K562 (cell line): ENCODE measurements at regions not wholly inside any gene's neighbourhood (a gene's known extent, or its start where the extent isn't known, plus 50 kb on each side); places are given as distances from the start of the nearest gene placed in this dataset.

Experiments
- EZH2 ChIP-seq: IDR thresholded peaks from 2 replicates; pipeline ENCODE4 v1.6.1; 2012; ENCODE audit warnings: low read depth, mild to moderate bottlenecking, inconsistent platforms, low read length, borderline replicate concordance
- FOXK2 ChIP-seq, 2 experiments: fragments of 450-650 bp; IDR thresholded peaks in 1 of 2; conservative IDR thresholded peaks in 1 of 2; 2 replicates each; pipeline ENCODE4 v1.6.1; 2016; ENCODE audit warnings: low read depth in 2 of 2, mild to moderate bottlenecking in 1 of 2
- SIN3A ChIP-seq, 2 experiments: fragments of 150-350 bp in 1 of 2; IDR thresholded peaks; 2 replicates each; pipeline ENCODE4 v1.6.1; 2011 to 2016; ENCODE audit warnings: borderline replicate concordance in 2 of 2, low read depth in 2 of 2, low read length in 2 of 2, mild to moderate bottlenecking in 2 of 2, moderate library complexity in 2 of 2; ENCODE audit not compliant: control insufficient read depth in 1 of 2
- SMC3 ChIP-seq: conservative IDR thresholded peaks from 2 replicates; pipeline ENCODE4 v1.6.1; 2011; ENCODE audit warnings: low read depth, low read length, improper control_type of control experiment; ENCODE audit not compliant: insufficient read depth
- SPI1 ChIP-seq: IDR thresholded peaks from 2 replicates; pipeline ENCODE4 v1.6.1; 2011; ENCODE audit warnings: low read depth, low read length, control low read depth, borderline replicate concordance

DNA sequence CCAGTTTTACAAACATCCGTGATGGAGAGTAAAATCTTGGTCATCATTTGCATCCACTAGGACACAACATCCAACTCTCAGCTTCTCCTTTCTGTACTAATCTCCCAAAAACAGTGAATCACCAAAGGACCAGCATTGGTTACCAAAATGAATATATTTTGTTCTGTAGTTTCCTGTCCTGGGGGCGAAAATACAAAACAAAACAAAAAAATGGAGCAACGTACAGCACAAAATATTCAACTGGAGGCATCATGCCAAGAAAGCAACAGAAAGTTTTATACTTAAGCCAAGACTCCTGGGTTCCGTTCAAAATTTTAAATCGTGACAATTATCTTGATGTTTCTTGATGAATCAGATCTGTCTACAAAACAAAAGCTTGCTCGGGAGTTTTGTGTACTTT lies 126.6 kb upstream of the CCDC28A start:
- TF ChIP-seq SIN3A (IDR thresholded peaks at IDR 0.05; ENCODE audit: borderline replicate concordance in 2 of 2, control insufficient read depth in 1 of 2, low read depth in 2 of 2, low read length in 2 of 2), result no peak
- TF ChIP-seq SPI1, result no peak
- TF ChIP-seq FOXK2 (conservative IDR thresholded peaks at IDR 0.05 in 1 of 2, IDR thresholded peaks at IDR 0.05 in 1 of 2; ENCODE audit: low read depth in 2 of 2), result no peak
- TF ChIP-seq SMC3, result no peak
- no peak for TF ChIP-seq EZH2
